Adrenal gland (tissue), 9 donors: ENCODE measurements at regions not wholly inside any gene's neighbourhood (a gene's known extent, or its start where the extent isn't known, plus 50 kb on each side); places are given as distances from the start of the nearest gene placed in this dataset.

ENCODE experiments used
- DNase-seq, 7 donors: peaks; one replicate each; pipeline ENCODE4 v3.0.0-alpha.2; 2019 to 2020
- H3K27ac ChIP-seq, 5 donors: fragments of 200-600 bp; sonication (generic) in 4 of 5; 1 replicate in 3 of 5; 2 replicates in 2 of 5; pipeline versions ENCODE4 v1.5.1 to v1.8.0; 2016 to 2020; ENCODE audit warnings: mild to moderate bottlenecking in 1 of 5
- H3K27me3 ChIP-seq: fragments of 200-600 bp; 2 replicates; pipeline ENCODE4 v1.8.0; 2021
- H3K36me3 ChIP-seq, 2 donors: fragments of 200-600 bp; replicated peaks in 1 of 2; 1 replicate in 1 of 2; 2 replicates in 1 of 2; pipeline versions ENCODE4 v1.5.1 to v1.8.0; 2018 to 2022
- H3K4me1 ChIP-seq, 2 donors: fragments of 200-600 bp; replicated peaks in 1 of 2; 1 replicate in 1 of 2; 2 replicates in 1 of 2; pipeline versions ENCODE4 v1.5.1 to v1.8.0; 2018 to 2021
- H3K4me3 ChIP-seq, 4 donors: fragments of 200-600 bp; sonication (generic) in 3 of 4; one replicate each; pipeline ENCODE4 v1.5.1; 2016 to 2018
- H3K9me3 ChIP-seq, 3 donors: fragments of 200-600 bp; sonication (generic) in 1 of 3; replicated peaks in 1 of 3; 1 replicate in 2 of 3; 2 replicates in 1 of 3; pipeline versions ENCODE4 v1.5.1 to v1.8.0; 2016 to 2021
- POLR2A ChIP-seq, 2 donors: fragments of 450-650 bp; IDR thresholded peaks; one replicate each; pipeline ENCODE4 v1.6.1; 2017; ENCODE audit warnings: antibody characterized with exemption in 2 of 2, mild to moderate bottlenecking in 2 of 2, moderate library complexity in 1 of 2
- WGBS, 4 donors: extraction: QIAGEN DNeasy Blood & Tissue Kit in 2 of 4; methylation state at CpG; one replicate each; pipeline versions ENCODE4 v1.1.5 to v1.1.7; 2013 to 2017; 5-methylcytosine and 5-hydroxymethylcytosine counted together
- intact Hi-C, 2 donors: fragments of 100-400 bp; cut with DNase I; formaldehyde crosslinking; loops; one replicate each; pipeline versions ENCODE4 v1.14.1 to v1.15.0; 2022 to 2023
- TF ChIP-seq, protein P1 (sequence below), 6 experiments: fragments of 450-650 bp in 4 of 6; fragments of 200-600 bp in 2 of 6; sonication (generic) in 1 of 6; IDR thresholded peaks; 1 replicate in 5 of 6; 2 replicates in 1 of 6; pipeline versions ENCODE4 v1.5.1 to v1.8.0; 2016 to 2021; ENCODE audit warnings: antibody characterized with exemption in 6 of 6, mild to moderate bottlenecking in 2 of 6, moderate library complexity in 1 of 6
- donor health status: healthy with polysubstance abuse.
- donor health status: Bipolar disorder and iron deficiency.
- donor health status: DM: yes; HTN: yes; CAD: no.
- donor health status: DM: no; HTN: no; CAD: no.
- donor health status: DM: no; HTN: no; CAD: no.

DNA sequence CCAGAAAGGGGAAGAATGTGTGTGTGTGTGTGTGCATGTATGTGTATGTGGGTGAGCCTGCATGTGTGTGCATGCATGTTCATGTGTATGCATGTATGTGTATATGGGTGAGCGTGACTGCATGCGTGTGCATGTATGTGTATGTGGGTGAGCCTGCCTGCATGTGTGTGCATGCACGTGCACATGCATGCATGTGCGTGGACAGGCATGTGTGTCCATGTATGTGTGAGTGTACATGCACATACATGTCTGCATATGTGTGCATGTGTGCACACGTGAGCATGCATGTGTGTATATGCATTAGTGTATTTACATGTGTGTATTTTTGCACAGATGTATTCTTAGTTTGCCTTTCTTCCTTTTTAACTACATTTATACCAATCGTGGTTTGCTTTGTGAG, 601.5 kb downstream of the QKI start:
- H3K4me1 ChIP-seq, result no peaks in the 10 kb centered on the region
- intact Hi-C loops, result no loop called here
- H3K27me3 ChIP-seq, result peaks cover 12% of the 10 kb centered on the region
- no peak overlapping the region for H3K4me3 ChIP-seq
- no peak for DNase-seq
- no peak overlapping the region for H3K27ac ChIP-seq
- TF ChIP-seq, protein P1, sequence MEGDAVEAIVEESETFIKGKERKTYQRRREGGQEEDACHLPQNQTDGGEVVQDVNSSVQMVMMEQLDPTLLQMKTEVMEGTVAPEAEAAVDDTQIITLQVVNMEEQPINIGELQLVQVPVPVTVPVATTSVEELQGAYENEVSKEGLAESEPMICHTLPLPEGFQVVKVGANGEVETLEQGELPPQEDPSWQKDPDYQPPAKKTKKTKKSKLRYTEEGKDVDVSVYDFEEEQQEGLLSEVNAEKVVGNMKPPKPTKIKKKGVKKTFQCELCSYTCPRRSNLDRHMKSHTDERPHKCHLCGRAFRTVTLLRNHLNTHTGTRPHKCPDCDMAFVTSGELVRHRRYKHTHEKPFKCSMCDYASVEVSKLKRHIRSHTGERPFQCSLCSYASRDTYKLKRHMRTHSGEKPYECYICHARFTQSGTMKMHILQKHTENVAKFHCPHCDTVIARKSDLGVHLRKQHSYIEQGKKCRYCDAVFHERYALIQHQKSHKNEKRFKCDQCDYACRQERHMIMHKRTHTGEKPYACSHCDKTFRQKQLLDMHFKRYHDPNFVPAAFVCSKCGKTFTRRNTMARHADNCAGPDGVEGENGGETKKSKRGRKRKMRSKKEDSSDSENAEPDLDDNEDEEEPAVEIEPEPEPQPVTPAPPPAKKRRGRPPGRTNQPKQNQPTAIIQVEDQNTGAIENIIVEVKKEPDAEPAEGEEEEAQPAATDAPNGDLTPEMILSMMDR (IDR thresholded peaks at IDR 0.05), result no peak
- TF ChIP-seq POLR2A (IDR thresholded peaks at IDR 0.05), result no peak
- WGBS, 4 donors, result 87 to 92% (median 90%) methylated on average over 6 of the region's 6 CpGs
- H3K36me3 ChIP-seq, result no peaks in the 10 kb centered on the region
- H3K9me3 ChIP-seq, result no peaks in the 10 kb centered on the region

DNA sequence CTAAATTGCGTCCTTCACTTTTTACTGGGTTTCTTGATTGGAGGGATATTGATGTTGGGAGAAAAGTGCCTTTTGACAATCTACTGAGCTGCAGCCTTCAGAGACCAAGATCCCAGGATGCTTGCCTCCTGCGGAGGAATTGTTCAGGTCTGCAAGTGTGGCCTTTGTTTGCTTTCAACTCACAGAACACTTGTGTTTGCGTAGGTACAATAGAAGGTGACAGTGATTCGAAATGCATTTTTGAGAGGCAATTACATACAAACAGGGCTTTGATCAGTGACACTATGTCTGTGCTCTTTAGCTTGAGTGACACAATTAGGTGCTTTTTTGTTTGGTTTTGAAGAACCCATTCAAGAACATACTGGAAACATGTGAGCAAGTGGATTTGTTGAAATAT, 600.6 kb downstream of the QKI start:
- 89 to 91% (median 90%) methylated on average over 4 of the region's 4 CpGs for WGBS, 4 donors
- no peak for TF ChIP-seq POLR2A (IDR thresholded peaks at IDR 0.05)
- TF ChIP-seq, protein P1 (IDR thresholded peaks at IDR 0.05), result no peak

DNA sequence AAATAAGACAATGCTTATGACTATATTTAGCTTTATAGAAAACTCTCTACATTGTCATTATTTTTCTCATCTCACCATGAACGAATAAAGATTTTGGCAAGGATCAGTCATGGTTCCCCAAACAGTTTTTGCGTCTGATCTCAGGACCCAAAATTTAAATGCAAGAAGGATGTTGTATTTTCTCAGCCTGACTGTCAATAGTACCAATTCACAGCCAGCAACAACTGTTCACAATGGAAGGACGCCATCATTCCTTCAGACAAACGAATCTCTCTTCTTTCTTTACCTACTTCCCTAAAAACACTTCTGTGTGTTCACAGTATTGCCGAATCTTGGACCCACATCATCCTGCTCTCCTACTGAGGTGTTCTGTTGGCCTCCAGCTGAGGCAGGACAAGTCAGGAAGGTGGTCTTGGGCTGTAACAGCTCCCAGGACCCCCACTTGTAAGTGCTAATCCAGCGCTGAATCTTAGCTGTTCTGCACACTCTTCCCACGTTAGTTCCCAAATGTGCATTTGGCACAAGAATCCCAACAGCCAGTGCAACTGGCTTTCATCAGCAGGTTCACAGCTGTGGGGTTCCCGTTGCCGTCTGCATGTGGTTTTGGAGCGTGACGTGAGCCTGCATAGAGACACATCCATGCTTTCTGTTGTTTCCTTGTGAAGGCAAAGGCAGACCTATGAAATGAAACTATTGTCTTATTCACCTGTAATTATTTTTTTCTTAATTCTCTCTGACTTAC, 600.0 kb downstream of the QKI start:
- no peaks in the 10 kb centered on the region for H3K9me3 ChIP-seq
- WGBS, 4 donors, result 83 to 91% (median 86%) methylated on average over 11 of the region's 11 CpGs
- intact Hi-C loops, result no loop called here
- H3K27me3 ChIP-seq, result no peaks in the 10 kb centered on the region
- no peaks in the 10 kb centered on the region for H3K4me1 ChIP-seq
- H3K27ac ChIP-seq, result no peak overlapping the region
- TF ChIP-seq, protein P1 (IDR thresholded peaks at IDR 0.05), result no peak
- TF ChIP-seq POLR2A (IDR thresholded peaks at IDR 0.05), result no peak
- no peak for DNase-seq
- no peaks in the 10 kb centered on the region for H3K36me3 ChIP-seq
- no peak overlapping the region for H3K4me3 ChIP-seq

More for the DNA sequence above, 600.6 kb downstream of the QKI start:
- intact Hi-C loops, result no loop called here
- no peaks in the 10 kb centered on the region for H3K36me3 ChIP-seq
- no peak overlapping the region for H3K27ac ChIP-seq
- H3K27me3 ChIP-seq, result peaks cover 3% of the 10 kb centered on the region
- no peak overlapping the region for H3K4me3 ChIP-seq
- DNase-seq, result no peak
- no peaks in the 10 kb centered on the region for H3K4me1 ChIP-seq
- H3K9me3 ChIP-seq, result no peaks in the 10 kb centered on the region

DNA sequence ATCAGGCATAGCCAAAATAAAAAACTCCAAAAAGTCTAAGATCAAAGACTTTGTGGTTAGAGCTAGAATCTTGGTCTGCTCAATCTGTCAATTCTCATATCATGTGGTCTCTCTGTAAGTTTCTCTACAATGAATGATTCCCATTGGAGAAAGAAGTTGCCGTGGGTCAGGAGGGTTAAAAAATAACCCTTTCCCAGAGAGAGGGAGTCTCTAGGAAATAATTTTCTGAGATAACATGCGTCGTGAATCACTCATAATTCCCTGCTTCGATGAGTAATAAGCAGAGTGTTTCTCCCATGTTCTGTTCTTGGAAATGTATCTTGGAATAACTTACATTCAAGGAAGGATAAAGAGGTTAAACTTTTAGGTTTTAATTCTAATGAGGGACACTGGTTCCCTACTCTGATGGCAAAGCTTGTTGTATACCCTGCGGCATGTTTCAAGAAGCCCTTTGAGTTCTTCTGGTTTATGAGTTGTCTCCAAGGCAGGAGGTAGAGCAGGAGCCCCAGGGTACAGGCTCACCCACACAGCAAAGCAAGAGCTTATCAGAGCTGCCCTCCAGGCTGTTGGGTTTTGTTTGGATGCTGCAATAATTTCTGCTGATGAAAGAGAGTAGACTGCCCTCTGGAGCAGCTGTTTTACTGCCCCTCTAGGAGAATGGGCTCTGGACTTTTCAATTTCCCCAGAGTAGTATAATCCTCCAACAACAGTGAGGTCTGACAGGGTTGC, 599.1 kb downstream of the QKI start:
- Histone ChIP-seq H3K27ac (no peak overlapping the region), H3K27me3 (no peaks in the 10 kb centered on the region), H3K4me3 (no peak overlapping the region), H3K9me3 (no peaks in the 10 kb centered on the region), H3K4me1 (no peaks in the 10 kb centered on the region), H3K36me3 (no peaks in the 10 kb centered on the region)
- WGBS, 4 donors, result 44 to 62% (median 53%) methylated on average over 5 of the region's 5 CpGs
- no peak for DNase-seq
- TF ChIP-seq, protein P1 (IDR thresholded peaks at IDR 0.05), result no peak
- no peak for TF ChIP-seq POLR2A (IDR thresholded peaks at IDR 0.05)
- intact Hi-C loops, result no loop called here
